NCI-H2196 (cell line): ENCODE measurements at regions not wholly inside any gene's neighbourhood (a gene's known extent, or its start where the extent isn't known, plus 50 kb on each side); places are given as distances from the start of the nearest gene placed in this dataset.

ENCODE experiments used
- DNase-seq: peaks from one replicate; lab custom pipeline; 2025; ENCODE audit not compliant: unreplicated experiment; lab: John Stamatoyannopoulos, UW

DNA sequence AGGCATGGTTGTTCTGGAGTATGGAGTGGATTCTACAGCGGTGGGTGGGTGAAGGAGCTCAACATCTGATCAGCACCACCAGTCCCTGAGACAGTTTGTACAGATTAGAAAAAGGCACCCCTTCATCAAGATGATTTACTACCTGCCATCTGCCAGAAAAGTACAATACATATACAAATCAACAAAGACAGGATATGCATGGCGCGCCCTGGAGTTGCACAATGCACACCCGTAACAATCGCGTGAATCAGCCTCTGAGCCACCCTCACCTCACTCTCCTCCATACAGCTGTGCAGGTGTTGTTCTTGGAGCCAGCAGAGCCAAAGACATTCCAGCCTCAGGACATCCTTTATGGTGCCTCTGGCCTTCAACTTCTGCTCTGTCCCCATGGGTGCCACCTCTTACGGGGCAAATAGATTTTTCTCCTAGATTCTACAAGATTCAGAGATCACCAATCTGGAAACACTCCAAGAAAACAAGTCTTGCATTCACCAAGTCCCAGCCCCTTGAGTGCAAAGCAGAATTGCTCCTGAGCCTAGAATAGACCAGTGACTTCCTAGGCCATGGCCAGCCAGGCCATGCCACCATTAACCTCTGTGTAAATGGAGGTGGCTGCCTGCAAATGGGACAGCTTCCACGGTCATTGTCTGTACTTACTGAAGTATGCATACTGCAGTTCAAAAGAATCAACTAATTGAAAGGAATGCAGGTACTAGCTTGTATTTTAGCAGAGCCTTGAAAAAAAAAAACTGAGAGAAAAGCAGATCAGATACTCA, 490.9 kb downstream of the SOX6 start:
- DNase-seq: no peak

DNA sequence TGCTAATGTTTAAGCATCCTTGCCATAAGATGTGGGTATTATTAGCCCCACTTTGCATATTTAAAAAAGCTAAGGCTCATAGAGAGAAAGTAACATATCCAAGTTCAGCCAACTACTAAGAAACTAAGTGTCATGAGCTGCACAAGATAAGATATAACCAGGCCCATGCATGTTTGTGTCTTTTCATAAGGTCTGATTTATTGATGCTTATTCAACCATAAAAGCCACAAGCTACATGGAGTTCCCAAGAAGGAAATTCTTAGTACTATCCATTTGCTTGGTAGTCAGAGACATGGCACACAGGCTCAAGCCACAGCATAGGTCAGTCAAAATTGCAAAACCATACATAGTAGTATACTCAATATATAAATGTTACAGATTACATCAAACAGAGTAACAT, 488.5 kb downstream of the SOX6 start:
- DNase-seq: no peak

DNA sequence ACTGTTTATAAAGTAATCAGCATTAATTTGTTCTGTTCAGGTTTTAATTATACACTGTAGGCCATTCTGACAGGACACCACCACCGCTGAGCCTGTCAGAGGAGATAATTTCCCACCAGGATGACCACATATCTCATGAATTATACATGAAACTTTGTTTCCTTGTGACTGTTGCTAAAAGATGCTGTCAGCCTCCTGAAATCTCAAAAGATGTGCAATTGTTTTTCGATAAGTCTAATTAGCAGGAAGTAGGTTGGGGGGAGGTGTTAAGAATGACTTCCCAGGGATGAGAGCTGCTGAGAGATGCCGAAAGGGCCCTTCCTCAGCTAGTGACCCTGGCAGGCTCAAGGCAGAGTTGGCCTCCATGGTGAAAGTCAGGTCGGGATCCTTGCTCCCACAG, 485.4 kb downstream of the SOX6 start:
- DNase-seq: no peak

DNA sequence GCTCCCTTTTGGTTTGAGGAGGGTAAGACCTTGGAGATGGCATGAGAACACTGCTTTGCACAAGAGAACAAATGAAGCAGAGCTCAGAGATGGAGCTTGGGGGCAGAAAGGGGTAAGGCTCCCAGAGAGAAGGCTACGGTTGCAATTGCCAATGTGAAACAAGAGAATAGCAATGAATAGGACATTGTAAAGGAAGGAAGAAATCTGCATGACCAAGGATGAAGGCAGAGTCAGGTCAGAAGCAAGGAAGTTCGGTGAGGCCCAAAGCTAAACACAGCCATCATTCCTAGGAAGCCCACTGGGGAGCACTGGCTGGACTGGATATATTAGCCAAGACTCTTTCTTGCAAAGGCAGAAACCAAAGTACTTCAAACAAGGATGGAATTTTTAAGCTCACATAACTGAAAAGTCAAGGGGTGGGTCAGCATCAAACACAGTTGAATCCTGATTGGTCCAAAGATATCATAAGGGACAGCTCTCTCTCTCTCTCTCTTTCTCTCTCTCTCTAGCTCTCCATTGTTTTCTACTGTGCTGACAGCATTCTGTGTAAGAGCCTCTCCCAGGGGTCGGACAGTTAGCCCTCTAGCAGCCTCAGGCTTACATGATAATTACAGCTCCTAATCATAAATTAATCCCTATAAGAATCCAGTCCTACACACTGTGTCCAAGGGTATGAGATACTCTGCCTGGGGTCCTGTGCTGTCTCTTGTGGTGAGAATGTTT, 484.3 kb downstream of the SOX6 start:
- DNase-seq: no peak

DNA sequence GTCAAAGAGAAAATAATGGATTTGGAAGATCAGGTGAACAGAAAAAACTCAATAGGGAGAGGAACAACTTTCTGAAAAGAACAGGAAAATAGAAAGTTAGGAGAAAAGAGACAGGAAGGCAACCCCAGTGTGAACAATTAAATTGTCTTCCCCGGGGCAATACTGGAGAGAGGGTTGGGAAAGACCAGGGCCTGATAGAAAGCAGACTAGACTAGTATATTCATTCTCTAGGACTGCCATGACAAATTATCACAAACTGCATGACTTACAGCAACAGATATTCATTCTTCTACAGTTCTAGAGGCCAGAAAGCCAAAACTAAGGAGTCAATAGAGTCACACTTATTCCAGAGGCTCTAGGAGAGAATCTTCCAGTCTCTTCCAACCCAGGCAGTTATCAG, 482.8 kb downstream of the SOX6 start:
- no peak for DNase-seq

DNA sequence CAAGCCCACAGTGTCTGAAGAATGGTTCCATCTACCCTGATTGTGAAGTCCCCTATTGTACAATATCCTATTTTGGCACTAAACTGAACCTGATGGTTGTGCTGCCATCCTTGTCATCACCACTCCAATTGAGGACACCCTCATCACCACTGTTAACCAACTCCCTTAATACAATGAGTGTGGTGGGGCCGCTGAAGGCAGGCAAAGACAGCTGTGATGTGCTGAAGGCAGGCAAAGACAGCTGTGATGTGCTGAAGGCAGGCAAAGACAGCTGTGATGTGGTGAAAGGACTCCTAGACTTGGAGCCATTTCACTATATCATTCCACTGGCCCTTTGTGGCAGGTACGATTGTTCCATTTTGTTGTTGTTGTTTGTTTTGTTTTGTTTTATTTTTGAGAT, 481.6 kb downstream of the SOX6 start:
- DNase-seq: no peak

DNA sequence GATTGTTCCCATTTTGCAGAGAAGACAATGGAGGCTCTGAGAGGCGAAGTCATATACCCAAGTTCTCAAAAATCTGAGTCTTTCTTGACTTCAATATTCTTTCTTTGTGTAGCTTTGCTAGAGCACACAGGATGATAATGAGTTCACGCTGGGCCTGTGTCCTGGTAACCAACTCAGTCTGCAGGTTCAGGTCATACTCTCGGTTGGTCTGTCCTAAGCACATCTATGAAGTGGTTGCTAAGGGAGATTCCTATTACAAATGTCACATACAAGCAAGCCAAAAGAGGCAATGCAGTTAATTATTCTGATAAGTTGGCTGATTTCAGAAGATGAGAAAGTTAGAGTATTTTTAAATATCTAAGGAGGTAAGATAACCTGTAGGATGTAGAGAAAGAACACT, 481.0 kb downstream of the SOX6 start:
- no peak for DNase-seq

DNA sequence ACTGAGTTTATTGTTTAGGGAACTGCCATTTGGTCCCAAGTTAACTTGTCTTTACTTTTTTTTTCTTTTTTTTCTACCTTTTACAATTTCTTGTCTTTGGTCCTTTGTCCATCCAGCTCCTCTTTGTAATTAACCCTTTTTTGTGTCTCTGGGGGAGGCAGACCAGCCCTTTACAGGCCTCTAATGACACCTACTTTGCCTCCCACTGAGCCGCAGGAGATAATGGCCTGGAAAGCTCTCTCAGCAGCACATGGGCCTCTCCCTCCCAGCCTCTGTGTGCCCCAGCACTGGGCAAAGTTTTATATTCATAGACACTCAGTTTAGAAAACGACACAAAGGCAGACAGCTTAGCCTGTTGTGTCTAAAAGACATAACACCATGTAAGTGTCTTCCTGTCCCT, 480.4 kb downstream of the SOX6 start:
- DNase-seq: no peak

DNA sequence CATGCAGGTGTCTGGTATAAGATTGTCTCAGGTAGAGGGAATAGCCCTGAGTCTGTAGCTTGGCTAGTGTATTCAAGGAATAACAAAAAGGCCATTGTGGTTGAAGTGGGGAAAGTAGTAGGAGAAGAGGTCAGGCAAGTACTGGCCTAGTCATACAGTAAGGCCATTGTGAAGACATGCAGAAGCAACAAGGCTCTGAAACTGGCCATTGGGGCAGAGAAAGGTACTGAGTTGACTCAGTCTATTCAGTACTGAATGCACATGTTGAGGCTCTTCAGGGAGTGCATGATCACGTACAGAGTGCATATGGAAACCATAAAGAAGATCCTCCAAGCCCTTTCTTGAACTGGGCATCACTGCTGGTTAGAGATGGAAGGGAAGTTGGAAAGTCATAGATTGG, 477.6 kb downstream of the SOX6 start:
- no peak for DNase-seq

DNA sequence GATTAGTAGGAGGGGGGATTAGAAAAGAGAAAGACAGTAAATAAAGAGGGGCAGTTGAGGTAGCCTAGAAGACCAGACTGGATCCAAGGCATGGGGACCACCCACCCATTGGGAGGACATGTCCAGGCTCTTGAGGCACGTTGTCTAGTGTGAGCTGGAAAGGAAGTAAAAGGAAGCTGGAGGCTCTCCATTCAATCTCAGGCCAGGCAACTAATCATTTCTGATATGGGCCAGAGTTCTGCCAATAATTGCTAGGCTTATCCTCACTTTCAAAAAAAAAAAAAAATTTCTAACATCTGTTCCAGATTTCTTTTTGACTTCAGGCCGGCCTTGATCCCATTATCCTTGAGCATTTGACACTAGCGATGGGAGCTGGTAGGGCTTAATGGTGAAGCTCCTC, 476.1 kb downstream of the SOX6 start:
- no peak for DNase-seq

DNA sequence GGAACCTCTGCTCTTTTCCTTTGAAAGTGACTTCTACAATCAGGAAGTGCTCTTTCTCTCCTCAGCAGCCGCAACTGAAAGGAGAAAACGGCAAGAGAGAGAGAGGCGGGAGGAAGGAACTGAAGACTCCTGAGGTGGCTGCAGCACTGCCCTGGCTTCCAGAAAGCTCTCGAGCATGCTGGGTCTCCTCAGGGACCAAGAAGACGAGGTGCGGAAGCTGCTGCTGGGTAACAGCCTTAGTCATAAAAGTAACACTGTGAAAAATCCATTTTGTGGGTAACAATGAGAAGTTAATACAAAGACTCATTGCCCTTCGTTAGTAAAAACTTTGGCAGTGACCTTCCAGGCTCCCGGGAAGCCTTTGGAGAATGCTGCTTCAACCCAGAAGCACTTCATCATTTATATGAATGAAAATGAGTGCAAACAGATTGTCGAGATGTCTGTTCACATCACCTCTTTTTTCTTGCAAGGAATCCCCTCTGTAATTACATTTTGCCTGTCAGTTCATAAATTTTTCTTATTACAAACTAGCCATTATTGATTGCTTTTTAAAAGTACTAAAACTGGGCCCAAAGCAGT, 473.4 kb downstream of the SOX6 start:
- no peak for DNase-seq

DNA sequence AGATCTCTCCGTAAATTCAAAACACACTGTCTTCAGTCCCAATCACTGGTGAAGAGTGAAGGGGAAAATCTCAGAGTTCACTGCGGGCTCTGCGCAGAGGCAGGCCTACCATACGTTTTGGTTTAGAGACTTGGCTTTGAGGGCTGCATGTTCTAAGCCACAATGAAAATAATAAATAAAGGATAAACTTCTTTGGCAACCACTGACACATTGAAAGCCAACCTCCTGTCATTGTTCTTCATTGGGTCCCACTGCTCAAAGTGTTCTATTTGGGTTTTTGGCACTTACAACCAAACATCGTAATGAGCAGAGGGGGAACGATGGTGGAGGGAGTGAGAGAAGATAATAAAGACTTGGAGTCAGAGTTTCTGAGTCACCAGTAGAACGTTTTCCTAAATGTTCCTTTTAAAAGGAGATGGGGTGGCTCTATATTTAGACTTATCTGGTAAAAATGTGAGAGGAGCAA, 472.9 kb downstream of the SOX6 start:
- DNase-seq: no peak

DNA sequence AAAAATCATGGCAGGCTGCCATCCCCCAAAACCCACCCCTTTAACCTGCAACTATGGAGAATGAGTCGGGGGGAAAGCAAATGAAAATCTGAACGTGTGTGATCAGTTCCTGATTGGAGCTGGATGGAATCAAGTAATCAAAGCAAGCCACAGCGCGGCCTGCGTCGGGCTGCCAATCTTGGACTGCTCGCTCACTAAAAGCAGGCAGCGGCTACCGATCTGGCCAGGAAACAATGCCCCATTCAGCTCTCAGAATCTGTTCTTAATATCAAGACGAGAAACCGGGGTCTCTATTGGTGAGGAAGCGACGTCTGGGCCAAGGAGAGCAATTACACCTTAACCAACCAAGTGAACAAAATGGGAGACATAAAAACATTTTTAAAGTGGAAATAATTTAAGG, 472.2 kb downstream of the SOX6 start:
- no peak for DNase-seq

DNA sequence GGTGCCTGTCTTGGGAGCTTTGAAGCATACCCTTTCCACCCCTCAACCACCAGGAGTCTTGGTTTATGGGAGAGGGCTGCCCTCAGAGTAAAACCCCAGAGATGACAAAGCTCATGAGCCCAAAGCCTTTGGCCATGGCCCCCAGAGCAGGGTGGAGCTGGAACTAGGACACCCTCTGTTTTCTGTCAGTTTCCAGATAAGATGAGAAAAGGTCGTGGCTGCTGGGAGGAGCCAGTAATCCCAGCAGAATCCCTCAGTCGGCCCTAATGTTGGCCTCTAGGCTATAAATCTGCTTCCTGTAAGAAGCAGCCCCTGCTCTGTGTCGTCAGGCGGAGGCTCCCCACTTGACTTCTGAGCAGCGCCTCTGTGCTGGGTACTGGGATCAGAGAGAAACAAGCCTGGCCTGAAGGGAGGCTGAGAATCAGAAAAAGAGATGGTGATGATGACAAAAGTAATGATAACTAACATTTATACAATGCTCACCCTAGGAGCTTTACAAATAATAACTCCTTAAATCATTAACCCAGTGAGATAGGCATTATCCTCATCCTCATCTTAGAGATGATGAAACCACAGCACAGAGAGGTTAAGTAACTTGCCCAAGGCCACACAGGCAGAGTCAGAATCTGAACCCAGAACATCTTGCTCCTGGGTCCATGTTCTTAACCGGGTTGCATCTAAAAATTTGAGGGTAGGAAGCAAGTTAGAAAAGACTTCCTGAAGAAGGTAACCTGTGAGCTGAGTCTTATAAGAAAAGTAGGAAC, 471.4 kb downstream of the SOX6 start:
- DNase-seq: no peak

DNA sequence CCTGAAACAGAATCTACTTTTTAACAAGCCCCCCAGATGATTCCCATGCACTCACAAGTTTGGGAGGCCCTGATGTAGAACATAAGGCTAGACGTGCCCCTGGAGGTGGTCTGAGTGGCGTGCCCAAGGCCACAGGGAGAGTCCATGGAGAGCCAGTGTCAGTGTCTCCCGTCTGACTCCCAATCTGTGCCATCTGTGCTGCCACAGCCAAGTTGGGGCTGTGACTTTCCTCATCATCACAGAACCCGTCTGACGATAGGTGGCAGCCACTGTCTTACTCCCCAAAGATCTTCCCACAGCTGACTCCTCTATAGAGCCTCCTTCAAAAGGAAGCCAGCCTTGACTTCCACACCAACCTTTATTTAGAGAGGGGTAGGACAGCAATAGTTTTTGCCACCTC, 470.5 kb downstream of the SOX6 start:
- no peak for DNase-seq

DNA sequence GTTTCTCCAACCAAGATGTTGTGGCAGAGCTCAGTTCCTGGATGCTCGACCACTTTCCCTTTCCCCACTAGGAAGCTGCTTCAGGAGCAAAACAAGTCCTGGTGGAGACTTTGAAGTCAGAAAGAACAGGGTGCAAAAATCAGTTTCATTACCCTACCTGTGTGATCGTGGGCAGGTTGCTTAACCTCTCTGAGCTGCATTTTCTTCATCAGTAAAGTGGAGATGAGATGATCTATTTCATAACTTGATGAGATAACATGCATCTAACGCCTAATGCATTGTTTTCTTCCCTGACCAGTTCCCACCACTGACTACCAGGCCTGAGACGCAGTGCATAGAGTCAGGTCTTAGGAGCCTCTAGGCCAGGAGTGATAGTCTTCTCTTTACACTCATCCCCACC, 470.0 kb downstream of the SOX6 start:
- DNase-seq: no peak

DNA sequence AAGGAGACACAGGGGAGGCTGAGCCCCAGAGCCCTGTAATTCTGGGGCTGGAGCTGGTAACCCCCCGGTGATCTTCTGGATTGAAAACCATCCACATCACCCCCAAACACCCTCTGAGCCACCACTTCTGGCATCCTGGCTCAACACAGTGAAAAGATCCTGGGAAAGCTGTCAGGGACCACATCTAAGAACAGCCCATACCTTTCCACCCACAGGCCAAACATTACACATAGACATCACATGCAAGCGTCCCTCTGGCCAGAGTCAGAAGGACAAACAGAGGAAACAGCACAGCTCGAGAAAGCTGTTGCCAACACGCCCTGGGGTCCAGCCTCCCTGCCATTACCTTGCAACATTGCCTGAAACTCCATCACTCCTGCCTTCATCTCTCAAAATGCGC, 469.5 kb downstream of the SOX6 start:
- DNase-seq: no peak

DNA sequence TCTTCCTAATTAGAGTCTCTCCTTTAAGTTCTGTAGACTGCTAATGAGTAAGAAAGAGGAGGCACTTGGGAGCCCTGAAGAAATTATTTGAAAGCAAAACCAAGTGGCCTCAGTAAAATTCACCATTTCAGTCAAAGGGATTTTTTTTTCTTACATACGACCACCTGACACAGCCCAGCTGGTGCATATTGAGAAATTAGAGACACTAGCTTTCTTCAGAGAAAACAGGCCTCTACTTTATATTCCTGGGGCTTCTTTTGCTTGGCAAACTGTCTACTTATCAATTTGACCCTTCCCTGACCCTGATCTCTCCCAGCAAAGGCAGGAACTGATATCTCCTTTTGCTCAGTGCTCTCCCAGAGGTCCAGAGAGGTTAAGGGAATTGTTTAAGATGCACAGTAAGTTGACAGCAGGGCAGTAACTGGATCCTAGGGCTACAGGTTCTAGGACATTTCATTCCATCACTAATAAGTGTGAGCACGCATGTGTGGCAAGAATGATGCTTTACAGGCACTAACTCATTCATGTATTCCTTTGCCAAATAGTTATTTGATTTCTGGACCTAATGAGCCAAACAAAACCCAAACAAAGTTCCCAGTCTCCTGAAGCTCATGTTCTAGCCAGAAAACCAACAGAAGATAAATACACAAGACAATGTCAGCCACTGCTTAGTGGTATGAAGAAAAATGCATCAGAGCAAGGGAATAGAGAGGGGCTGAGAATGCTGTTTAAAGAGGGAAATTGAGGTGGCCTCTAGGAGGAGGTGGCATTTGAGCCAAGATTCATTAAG, 467.6 kb downstream of the SOX6 start:
- no peak for DNase-seq

DNA sequence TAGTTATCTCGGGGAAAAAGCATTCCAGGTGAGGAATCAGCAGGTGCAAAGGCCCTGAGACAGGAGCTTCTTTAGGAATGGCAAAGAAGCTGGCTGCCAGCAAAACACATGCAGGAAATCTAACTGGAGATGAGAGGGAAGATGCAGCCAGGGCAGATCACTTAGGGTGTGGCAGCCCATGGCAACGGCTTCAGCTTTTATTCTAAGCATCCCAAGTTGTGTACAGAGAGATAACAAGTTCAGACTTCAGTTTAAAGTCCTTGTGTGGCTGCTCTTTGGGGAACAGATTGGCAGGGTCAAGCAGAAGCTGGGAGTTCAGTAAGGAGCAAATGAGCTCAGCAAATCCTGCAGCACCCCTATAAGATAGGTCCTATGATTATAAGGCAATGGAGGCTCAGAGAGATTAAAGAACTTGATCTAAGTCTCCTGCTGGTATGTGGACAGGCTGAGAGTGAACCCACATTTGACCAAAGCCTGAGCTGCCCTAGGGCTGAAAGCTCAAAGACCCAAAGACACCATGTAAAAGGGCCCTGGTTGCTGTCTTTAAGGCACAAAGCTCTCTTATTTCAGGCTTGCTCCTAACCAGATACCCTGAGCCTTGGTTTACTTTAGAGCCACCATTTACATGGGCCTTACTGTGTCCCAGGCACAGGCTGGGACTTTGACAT, 466.8 kb downstream of the SOX6 start:
- DNase-seq: no peak

DNA sequence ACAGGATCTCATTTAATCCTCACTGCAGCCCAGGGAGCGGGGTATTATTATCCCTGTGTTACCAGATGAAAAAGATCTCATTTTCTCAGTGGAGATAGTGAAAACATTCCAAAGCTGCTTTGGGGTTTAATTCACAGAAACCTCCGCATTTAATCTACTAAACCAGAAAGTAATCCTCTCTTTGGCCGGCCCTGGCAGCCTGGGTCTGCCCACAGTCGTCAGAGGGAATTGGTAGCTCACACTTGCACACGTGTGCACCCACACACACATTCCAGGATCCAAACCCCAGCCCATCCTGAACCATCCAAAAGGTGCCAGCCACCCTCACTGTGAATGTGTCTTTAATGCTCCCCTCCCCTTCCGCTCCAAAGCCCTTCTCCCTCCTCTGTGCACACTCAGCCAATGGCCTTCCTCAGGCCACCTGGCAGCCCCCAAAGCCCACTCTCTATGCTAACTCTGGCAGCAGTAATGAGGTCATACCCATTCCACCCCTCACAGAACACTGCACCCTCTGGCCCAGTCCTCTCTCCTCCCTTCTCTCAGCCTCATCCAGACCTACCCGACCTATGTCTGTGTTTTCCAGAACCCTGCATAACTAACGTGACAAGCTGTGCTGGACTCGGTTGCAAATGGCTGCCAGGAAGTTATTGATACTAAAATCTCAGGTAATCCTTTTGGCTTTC, 466.2 kb downstream of the SOX6 start:
- DNase-seq: no peak
